ENCODE measurements at regions not wholly inside any gene's neighbourhood (a gene's known extent, or its start where the extent isn't known, plus 50 kb on each side); places are given as distances from the start of the nearest gene placed in this dataset.

GRCh38 chr1:57798543-57798942 lies 374.7 kb upstream of the DAB1 start:
- TF ChIP-seq, protein P1, sequence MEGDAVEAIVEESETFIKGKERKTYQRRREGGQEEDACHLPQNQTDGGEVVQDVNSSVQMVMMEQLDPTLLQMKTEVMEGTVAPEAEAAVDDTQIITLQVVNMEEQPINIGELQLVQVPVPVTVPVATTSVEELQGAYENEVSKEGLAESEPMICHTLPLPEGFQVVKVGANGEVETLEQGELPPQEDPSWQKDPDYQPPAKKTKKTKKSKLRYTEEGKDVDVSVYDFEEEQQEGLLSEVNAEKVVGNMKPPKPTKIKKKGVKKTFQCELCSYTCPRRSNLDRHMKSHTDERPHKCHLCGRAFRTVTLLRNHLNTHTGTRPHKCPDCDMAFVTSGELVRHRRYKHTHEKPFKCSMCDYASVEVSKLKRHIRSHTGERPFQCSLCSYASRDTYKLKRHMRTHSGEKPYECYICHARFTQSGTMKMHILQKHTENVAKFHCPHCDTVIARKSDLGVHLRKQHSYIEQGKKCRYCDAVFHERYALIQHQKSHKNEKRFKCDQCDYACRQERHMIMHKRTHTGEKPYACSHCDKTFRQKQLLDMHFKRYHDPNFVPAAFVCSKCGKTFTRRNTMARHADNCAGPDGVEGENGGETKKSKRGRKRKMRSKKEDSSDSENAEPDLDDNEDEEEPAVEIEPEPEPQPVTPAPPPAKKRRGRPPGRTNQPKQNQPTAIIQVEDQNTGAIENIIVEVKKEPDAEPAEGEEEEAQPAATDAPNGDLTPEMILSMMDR (IDR thresholded peaks at IDR 0.05): no peak
- no peaks in the 10 kb centered on the region for H3K27me3 ChIP-seq (replicated peaks; ENCODE audit: insufficient read depth)
- H3K36me3 ChIP-seq: no peaks in the 10 kb centered on the region
- DNase-seq (ENCODE audit: low spot score) (no peak), ATAC-seq (ENCODE audit: insufficient number of reproducible peaks, low FRiP score, low read depth) (no peak)
- no peaks in the 10 kb centered on the region for H3K9me3 ChIP-seq
- no peak overlapping the region for H3K27ac ChIP-seq
- no peaks in the 10 kb centered on the region for H3K4me1 ChIP-seq (ENCODE audit: control insufficient read depth in 1 of 2, low read depth in 2 of 2)
- no peak overlapping the region for H3K4me3 ChIP-seq

DNA sequence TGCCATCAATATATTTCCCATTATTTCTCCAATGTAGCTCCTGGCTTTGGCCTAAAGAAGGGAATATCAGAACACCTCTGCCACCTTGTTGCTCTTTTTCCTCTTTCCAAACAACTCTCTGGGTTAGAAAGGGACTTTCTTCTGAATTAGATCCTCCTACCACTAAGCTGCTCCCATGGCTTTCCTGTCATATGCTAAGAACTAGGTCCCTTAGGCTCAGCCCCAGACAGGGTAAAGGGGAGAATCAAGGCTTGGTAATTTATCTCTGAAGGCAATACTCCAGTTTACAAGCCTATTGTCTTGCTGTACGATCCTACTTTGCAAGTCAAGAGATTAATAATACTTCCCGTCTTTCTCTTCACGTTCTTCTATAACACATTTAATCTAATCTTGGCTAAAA lies 373.2 kb upstream of the DAB1 start:
- ATAC-seq (ENCODE audit: insufficient number of reproducible peaks, low FRiP score, low read depth): no peak
- no peak overlapping the region for H3K4me3 ChIP-seq
- no peaks in the 10 kb centered on the region for H3K27me3 ChIP-seq (replicated peaks; ENCODE audit: insufficient read depth)
- H3K36me3 ChIP-seq: no peaks in the 10 kb centered on the region
- no peaks in the 10 kb centered on the region for H3K4me1 ChIP-seq (ENCODE audit: control insufficient read depth in 1 of 2, low read depth in 2 of 2)
- TF ChIP-seq, protein P1 (IDR thresholded peaks at IDR 0.05): no peak
- DNase-seq (ENCODE audit: low spot score): no peak
- H3K9me3 ChIP-seq: no peaks in the 10 kb centered on the region
- H3K27ac ChIP-seq: no peak overlapping the region

- no peak for ATAC-seq (ENCODE audit: insufficient number of reproducible peaks, low FRiP score, low read depth)
- DNase-seq (ENCODE audit: low spot score): no peak
- no peak overlapping the region for H3K4me3 ChIP-seq
- H3K36me3 ChIP-seq: no peaks in the 10 kb centered on the region
- no peaks in the 10 kb centered on the region for H3K4me1 ChIP-seq (ENCODE audit: control insufficient read depth in 1 of 2, low read depth in 2 of 2)
- H3K27me3 ChIP-seq (replicated peaks; ENCODE audit: insufficient read depth): no peaks in the 10 kb centered on the region
- TF ChIP-seq, protein P1 (IDR thresholded peaks at IDR 0.05): no peak
- no peaks in the 10 kb centered on the region for H3K9me3 ChIP-seq
- H3K27ac ChIP-seq: no peak overlapping the region
Observed at GRCh38 chr1:57796616-57797015, 372.8 kb upstream of the DAB1 start.

- ATAC-seq (ENCODE audit: insufficient number of reproducible peaks, low FRiP score, low read depth) (no peak), DNase-seq (ENCODE audit: low spot score) (no peak)
- H3K4me1 ChIP-seq (ENCODE audit: control insufficient read depth in 1 of 2, low read depth in 2 of 2): no peaks in the 10 kb centered on the region
- H3K4me3 ChIP-seq: no peak overlapping the region
- H3K9me3 ChIP-seq: no peaks in the 10 kb centered on the region
- H3K27me3 ChIP-seq (replicated peaks; ENCODE audit: insufficient read depth): no peaks in the 10 kb centered on the region
- no peaks in the 10 kb centered on the region for H3K36me3 ChIP-seq
- TF ChIP-seq, protein P1 (IDR thresholded peaks at IDR 0.05): no peak
- H3K27ac ChIP-seq: no peak overlapping the region
Observed at GRCh38 chr1:57795886-57796285, 372.0 kb upstream of the DAB1 start.

- Histone ChIP-seq H3K36me3 (no peaks in the 10 kb centered on the region), H3K27ac (no peak overlapping the region), H3K9me3 (no peaks in the 10 kb centered on the region), H3K4me1 (ENCODE audit: control insufficient read depth in 1 of 2, low read depth in 2 of 2) (no peaks in the 10 kb centered on the region), H3K27me3 (replicated peaks; ENCODE audit: insufficient read depth) (no peaks in the 10 kb centered on the region), H3K4me3 (no peak overlapping the region)
- no peak for ATAC-seq (ENCODE audit: insufficient number of reproducible peaks, low FRiP score, low read depth)
- TF ChIP-seq, protein P1 (IDR thresholded peaks at IDR 0.05): no peak
- DNase-seq (ENCODE audit: low spot score): no peak
Observed at GRCh38 chr1:57794078-57794477, 370.2 kb upstream of the DAB1 start.

All from thoracic aorta (tissue), 2 donors.